ENCODE measurements at regions not wholly inside any gene's neighbourhood (a gene's known extent, or its start where the extent isn't known, plus 50 kb on each side); places are given as distances from the start of the nearest gene placed in this dataset.

DNA sequence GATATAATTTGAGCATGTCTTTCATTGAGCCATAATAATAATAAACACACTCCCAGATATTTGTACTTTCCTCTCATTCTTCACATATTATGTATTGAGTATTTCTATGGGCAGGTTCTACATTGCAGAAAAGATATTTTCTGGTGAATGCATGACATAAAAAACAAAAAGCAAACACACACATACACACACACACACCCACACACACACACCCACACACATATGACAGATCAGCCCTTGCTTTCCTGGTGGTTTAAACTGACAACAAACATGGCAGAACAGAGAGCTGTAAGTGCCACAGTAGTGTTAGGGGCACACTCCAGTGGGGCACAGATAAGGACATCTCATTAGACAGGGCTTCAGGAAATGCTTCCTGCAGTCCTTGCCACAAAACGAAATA, 123.3 kb upstream of the LSM8 start:
- no peaks in the 10 kb centered on the region for H3K36me3 Mint-ChIP-seq (ENCODE audit: insufficient read depth)
- peaks cover 4% of the 10 kb centered on the region for H3K27me3 Mint-ChIP-seq (ENCODE audit: low read depth)
- no peaks in the 10 kb centered on the region for H3K9me3 Mint-ChIP-seq
- DNase-seq (no peak), ATAC-seq (no peak)
- H3K4me1 Mint-ChIP-seq (ENCODE audit: low read depth) = no peaks in the 10 kb centered on the region
- H3K4me3 Mint-ChIP-seq = no peak overlapping the region

DNA sequence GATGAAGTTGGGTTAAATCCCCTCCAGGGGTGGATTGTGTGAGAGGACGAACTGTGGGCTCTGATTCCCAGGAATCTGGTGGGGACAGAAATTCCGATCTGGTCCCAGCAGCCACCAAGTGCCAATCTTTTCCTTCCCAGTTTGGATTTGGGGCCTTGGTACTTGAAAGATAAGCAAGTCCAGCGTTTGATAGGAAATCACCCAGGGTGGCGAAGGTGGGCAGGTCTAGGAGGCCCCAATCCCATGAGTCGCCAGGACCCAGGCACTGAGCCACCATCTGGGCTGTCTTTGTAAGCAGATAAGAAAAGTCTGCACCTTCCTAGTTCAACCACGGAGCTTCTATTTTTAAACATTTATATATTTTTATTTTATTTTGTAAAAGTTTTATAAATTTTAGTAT, 122.6 kb upstream of the LSM8 start:
- Mint-ChIP-seq H3K9me3 (no peaks in the 10 kb centered on the region), H3K27me3 (ENCODE audit: low read depth) (peaks cover 4% of the 10 kb centered on the region), H3K4me1 (ENCODE audit: low read depth) (no peaks in the 10 kb centered on the region), H3K36me3 (ENCODE audit: insufficient read depth) (no peaks in the 10 kb centered on the region), H3K4me3 (no peak overlapping the region)
- ATAC-seq = no peak
- DNase-seq = no peak

DNA sequence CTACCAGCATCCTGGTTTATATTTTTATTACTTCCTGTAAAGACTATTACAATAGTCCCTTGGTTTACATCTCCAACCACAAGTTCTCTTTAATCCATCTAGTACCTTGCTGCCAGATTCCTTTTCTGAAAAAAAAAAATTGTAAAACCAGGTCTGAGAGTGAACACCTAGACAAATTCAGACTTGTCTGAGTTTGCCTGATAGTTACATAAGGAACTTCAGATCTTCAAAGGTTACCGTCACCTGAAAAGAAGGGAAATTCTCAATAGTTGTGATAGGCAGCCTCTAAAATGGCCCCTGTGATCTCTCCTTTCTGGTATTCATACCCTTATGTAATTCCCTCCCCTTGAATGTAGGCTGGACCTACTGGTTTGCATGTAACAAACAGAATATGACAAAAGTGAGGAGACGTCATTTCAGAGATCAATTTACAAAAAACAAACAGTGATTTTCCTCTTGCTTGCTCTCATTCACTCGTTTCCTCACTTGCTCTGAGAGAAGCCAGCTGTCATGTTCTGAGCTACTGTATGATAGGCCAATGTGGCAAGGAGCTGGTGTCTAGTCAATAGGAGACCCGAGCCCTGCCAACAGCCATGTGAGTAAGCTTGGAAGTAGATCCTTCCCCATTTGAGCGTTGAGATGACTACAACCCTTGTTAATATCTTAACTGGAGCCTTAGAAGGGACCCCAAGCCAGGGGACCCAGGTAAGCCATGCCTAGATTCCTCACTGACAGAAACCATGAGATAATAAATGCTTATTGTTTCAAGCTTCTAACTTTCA, 110.9 kb upstream of the LSM8 start:
- Mint-ChIP-seq H3K4me1 (ENCODE audit: low read depth) (no peaks in the 10 kb centered on the region), H3K9me3 (no peaks in the 10 kb centered on the region), H3K27me3 (ENCODE audit: low read depth) (no peaks in the 10 kb centered on the region), H3K4me3 (no peak overlapping the region), H3K36me3 (ENCODE audit: insufficient read depth) (no peaks in the 10 kb centered on the region)
- ATAC-seq (no peak), DNase-seq (no peak)

DNA sequence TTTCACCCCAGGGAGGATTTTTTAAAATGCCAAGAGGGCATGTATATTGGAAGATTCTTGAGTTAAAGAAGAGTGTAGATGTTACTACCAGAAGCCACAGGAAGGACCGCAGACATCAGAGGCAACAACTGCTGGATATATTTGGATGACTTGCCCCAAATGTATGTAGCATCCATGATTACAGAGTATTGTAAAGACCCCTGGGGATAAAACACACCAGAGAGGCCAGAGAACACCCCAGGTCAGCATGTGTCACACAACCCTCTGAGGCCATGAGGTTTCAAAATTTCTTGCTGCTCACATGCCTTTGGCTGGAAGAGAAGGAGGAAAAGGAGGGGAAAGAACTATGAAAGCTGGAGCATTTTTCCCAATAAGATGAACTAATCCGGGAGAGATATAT, 108.0 kb upstream of the LSM8 start:
- ATAC-seq (no peak), DNase-seq (no peak)
- no peaks in the 10 kb centered on the region for H3K27me3 Mint-ChIP-seq (ENCODE audit: low read depth)
- no peak overlapping the region for H3K4me3 Mint-ChIP-seq
- peaks cover 3% of the 10 kb centered on the region for H3K4me1 Mint-ChIP-seq (ENCODE audit: low read depth)
- H3K36me3 Mint-ChIP-seq (ENCODE audit: insufficient read depth) = no peaks in the 10 kb centered on the region
- no peaks in the 10 kb centered on the region for H3K9me3 Mint-ChIP-seq

DNA sequence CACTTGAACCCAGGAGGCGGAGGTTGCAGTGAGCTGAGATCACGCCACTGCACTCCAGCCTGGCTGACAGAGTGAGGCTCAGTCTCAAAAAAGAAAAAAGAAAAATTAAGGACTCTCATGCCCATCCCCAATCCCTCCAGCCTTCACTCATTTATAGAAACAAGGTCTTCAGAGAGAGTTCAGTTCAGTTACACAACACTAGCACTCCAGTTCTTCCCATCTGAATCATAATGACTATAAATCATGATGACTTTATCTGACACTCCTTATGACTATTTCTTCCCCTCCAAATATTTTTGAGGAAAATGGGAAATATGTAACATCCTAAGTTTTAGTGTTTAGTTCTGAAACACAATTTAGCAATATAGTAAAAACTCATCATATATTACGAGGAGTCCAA, 107.4 kb upstream of the LSM8 start:
- Mint-ChIP-seq H3K4me1 (ENCODE audit: low read depth) (peaks cover 3% of the 10 kb centered on the region), H3K27me3 (ENCODE audit: low read depth) (peaks cover 2% of the 10 kb centered on the region), H3K9me3 (no peaks in the 10 kb centered on the region), H3K36me3 (ENCODE audit: insufficient read depth) (no peaks in the 10 kb centered on the region), H3K4me3 (no peak overlapping the region)
- DNase-seq = no peak
- no peak for ATAC-seq

DNA sequence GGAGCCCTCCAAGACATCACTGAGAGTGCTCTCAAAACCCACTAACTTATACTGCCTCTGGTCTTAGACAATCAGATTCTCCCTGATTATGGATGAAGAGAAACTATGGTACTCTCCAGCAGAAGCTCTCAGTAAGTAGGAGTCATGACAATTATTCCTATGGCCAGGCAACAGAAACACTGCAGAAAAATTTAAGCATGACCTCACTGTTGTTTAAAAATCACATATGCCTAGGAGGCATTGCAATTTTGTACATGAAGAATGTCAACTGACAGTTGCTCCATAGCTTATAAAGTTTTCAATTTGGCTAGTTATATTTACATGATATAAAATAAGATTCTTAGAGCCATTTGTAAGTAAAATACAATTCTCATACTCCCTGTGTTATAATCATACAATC, 105.9 kb upstream of the LSM8 start:
- DNase-seq (no peak), ATAC-seq (no peak)
- no peaks in the 10 kb centered on the region for H3K9me3 Mint-ChIP-seq
- H3K27me3 Mint-ChIP-seq (ENCODE audit: low read depth) = peaks cover 2% of the 10 kb centered on the region
- peaks cover 3% of the 10 kb centered on the region for H3K4me1 Mint-ChIP-seq (ENCODE audit: low read depth)
- H3K4me3 Mint-ChIP-seq = no peak overlapping the region
- H3K36me3 Mint-ChIP-seq (ENCODE audit: insufficient read depth) = no peaks in the 10 kb centered on the region

DNA sequence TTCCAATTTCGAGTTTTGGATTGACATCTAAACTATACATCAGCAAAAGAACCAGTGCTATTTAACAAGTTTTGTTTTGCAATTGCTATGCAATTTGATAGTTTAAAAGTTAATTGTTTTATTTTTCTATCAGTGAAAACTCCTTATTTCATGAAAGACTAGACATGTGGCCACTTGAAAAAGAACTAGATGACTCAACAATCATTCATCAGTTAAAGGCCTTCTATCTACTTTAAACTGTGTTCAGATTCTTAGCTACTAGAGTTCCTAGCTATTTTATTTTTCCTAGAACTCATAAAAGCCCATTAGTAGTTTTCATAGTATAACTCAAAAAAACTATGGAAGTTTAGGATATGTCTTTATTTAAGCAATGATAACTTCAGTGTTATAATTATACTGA, 104.6 kb upstream of the LSM8 start:
- ATAC-seq = no peak
- Mint-ChIP-seq H3K27me3 (ENCODE audit: low read depth) (peaks cover 6% of the 10 kb centered on the region), H3K4me1 (ENCODE audit: low read depth) (peaks cover 3% of the 10 kb centered on the region), H3K9me3 (no peaks in the 10 kb centered on the region), H3K4me3 (no peak overlapping the region), H3K36me3 (ENCODE audit: insufficient read depth) (no peaks in the 10 kb centered on the region)
- DNase-seq = no peak

DNA sequence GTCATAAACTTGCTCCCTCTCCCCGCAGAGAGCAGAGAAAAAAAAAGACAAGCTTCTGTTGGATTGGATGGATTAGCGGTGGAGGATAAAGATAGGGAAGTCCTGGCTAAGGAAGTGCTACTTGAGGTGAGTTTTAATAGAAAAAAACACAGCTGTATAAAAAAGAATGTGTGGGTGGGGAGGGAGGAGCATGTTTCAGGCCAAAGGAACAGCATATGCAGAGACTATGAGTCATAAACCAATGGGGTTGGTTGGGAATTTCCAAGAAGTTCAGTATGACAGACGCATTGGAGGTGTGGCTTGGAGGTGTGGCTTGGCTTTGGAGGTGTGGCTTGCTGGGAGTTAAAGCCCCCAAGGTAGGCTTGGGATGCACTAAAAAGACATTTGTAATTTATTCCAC, 103.0 kb upstream of the LSM8 start:
- Mint-ChIP-seq H3K4me1 (ENCODE audit: low read depth) (peaks cover 3% of the 10 kb centered on the region), H3K9me3 (no peaks in the 10 kb centered on the region), H3K36me3 (ENCODE audit: insufficient read depth) (no peaks in the 10 kb centered on the region), H3K4me3 (no peak overlapping the region), H3K27me3 (ENCODE audit: low read depth) (peaks cover 6% of the 10 kb centered on the region)
- ATAC-seq (peak; percentile 90 to 97), DNase-seq (no peak)

DNA sequence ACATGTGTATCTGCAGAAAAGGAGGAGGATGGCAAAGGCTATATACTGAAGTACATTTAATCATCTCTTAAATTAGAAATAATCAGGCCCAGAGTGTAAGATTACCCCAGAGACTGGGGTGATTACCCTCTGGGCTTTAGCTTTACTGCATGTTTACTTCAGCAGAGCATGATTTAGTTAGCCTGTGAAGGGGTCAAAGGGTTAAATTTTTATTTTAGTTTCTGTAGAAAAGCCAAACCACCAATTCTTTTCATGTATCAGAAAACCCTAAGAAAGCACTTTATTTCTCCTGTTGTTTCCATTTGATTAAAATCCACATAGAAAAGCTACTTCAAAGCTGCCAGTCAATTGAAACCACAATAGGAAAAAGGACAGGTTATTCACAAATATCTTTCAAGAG, 101.5 kb upstream of the LSM8 start:
- Mint-ChIP-seq H3K4me1 (ENCODE audit: low read depth) (peaks cover 3% of the 10 kb centered on the region), H3K27me3 (ENCODE audit: low read depth) (peaks cover 9% of the 10 kb centered on the region), H3K36me3 (ENCODE audit: insufficient read depth) (no peaks in the 10 kb centered on the region), H3K9me3 (peaks cover 3% of the 10 kb centered on the region), H3K4me3 (no peak overlapping the region)
- ATAC-seq = no peak
- no peak for DNase-seq

DNA sequence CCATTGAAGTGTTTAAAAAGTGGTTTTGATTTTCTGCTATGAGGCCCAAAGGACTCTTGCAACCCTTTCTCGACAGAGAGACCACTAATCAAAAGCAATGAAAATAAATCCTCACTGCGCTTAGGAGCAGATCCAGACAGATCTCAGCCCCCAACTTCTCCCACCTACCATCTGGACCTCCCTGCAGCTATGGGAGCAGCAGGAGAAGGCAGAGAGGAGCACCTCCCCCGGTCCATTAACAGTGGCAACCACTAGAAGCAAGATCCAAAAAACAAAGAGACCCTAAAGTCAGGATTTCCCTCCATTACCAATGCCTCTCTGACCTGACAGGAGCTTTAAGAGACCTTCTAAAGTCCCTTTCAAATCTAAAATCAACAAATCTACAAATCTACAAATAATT, 99.0 kb upstream of the LSM8 start:
- DNase-seq = no peak
- no peaks in the 10 kb centered on the region for H3K36me3 Mint-ChIP-seq (ENCODE audit: insufficient read depth)
- no peak overlapping the region for H3K4me3 Mint-ChIP-seq
- no peak for ATAC-seq
- H3K4me1 Mint-ChIP-seq (ENCODE audit: low read depth) = peaks cover 3% of the 10 kb centered on the region
- peaks cover 11% of the 10 kb centered on the region for H3K27me3 Mint-ChIP-seq (ENCODE audit: low read depth)
- peaks cover 5% of the 10 kb centered on the region for H3K9me3 Mint-ChIP-seq

DNA sequence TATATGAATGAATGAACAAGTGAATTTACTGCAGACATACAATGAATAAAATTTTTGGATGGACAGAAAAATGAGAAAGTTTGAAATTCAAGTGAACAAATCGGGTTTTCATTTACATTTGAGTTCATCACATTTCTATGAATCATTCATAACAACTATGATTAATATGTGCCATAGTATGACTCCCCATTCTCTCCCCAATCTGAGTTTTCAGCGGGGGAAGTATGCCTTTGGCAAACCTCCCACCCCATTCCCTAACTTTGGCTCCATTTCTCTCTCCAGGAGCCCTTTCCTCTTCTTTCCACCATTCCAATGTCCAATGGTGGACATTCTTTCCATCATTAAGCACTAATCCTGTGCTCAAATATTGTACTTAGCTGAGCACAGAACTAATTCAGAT, 96.8 kb upstream of the LSM8 start:
- Mint-ChIP-seq H3K36me3 (ENCODE audit: insufficient read depth) (no peaks in the 10 kb centered on the region), H3K4me3 (no peak overlapping the region), H3K27me3 (ENCODE audit: low read depth) (peaks cover 9% of the 10 kb centered on the region), H3K9me3 (peaks cover 5% of the 10 kb centered on the region), H3K4me1 (ENCODE audit: low read depth) (no peaks in the 10 kb centered on the region)
- ATAC-seq (no peak), DNase-seq (no peak)

DNA sequence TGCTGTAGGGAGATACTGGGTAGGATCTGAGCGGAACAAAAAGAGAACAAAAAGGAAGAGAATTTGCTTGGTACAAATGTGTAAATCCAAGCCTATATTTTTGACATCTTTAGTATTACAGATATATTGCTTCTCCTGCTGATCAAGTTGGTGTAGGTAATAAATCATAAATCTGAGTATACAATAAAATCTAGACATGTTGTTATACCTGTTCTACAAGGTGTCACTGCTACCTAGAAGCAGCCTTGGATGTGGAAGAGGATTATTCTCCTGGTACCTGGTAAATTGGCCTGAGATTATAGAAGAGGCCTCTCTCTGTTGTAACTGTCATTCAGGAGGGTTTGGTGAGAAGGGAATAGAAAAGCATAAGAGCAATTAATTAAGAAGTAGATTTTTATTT, 89.9 kb upstream of the LSM8 start:
- no peak overlapping the region for H3K4me3 Mint-ChIP-seq
- H3K4me1 Mint-ChIP-seq (ENCODE audit: low read depth) = no peaks in the 10 kb centered on the region
- H3K36me3 Mint-ChIP-seq (ENCODE audit: insufficient read depth) = no peaks in the 10 kb centered on the region
- DNase-seq = no peak
- no peaks in the 10 kb centered on the region for H3K9me3 Mint-ChIP-seq
- no peaks in the 10 kb centered on the region for H3K27me3 Mint-ChIP-seq (ENCODE audit: low read depth)
- ATAC-seq = no peak

DNA sequence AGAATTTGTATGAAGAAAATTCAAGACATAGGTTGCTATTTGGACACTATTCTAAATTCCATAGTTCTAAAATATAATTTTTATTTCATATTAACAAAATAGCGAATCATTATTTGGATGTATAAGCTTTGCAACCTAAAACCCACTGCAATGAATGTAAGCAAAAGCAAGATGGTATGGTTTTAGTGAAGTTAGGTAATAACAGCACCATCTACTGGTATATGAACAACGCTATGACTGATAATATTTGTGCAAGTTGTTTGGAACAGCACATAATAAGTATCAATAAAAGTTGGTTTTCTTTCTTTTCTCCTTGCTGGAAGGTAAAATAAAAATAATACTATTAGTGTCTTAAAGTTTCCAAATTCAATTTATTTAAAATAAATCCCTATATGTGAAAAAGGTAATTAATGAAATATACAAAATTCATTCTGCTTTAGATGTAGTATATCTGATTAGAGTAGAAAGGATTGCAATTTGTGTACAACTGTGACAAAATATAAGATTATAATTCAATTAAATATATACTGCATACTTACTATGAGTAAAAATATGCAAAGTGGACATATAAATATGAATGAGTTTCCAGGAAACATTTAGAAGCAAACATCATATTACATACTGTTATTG, 79.0 kb upstream of the LSM8 start:
- no peak overlapping the region for H3K4me3 Mint-ChIP-seq
- no peaks in the 10 kb centered on the region for H3K4me1 Mint-ChIP-seq (ENCODE audit: low read depth)
- H3K36me3 Mint-ChIP-seq (ENCODE audit: insufficient read depth) = no peaks in the 10 kb centered on the region
- no peak for DNase-seq
- H3K27me3 Mint-ChIP-seq (ENCODE audit: low read depth) = peaks cover 2% of the 10 kb centered on the region
- no peaks in the 10 kb centered on the region for H3K9me3 Mint-ChIP-seq
- no peak for ATAC-seq

DNA sequence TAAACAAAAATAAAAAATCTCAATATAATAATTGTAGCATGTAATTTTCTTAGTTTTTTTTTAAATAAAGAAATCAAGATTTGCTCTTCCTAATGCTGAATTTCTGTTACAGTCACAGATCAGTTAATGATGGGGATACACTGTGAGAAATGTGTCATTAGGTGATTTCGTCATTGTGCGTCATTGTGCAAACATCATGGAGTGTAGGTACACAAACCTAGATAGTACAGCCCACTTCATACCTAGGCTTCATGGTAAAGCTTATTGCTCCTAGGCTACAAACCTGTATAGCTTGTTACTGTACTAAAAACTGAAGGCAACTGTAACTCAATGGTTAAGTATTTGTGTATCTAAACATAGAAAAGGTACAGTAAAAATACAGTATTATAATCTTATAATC, 74.4 kb upstream of the LSM8 start:
- Mint-ChIP-seq H3K4me1 (ENCODE audit: low read depth) (no peaks in the 10 kb centered on the region), H3K4me3 (no peak overlapping the region), H3K36me3 (ENCODE audit: insufficient read depth) (no peaks in the 10 kb centered on the region), H3K9me3 (peaks cover 3% of the 10 kb centered on the region), H3K27me3 (ENCODE audit: low read depth) (no peaks in the 10 kb centered on the region)
- ATAC-seq (no peak), DNase-seq (no peak)

DNA sequence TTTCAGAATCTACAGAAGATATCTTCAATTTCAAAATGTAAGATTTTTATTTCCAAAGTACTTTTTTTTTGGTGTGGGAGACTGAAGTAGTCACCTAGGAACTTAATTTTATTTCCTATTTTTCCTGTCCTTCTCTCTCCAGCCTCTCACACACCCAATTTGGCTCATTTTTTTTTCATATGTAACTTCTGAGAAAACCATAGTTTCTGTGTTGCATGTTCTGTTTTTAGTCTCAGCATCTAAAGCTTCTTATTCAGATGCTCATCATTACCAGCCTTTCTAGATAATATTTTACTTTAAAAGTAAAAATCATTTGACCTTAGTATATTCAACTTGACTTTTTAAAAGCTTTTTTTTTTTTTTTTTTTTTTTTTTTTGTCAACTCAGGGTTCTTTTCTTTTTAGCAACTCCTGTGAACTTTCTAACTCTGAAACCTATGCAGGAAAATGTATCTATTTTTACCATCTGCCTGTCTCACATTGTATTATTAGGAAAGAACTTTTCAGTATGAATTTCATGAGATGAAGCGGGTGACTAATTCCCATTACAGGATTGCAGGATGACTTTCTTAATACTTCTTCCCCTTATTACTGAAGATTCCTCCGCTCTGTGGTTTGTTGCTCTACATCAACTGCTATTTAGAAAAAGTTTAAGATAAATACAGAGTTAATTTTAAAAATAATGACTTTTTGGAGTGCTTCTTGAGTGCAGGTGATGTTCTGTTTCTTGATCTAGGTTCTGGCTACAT, 73.6 kb upstream of the LSM8 start:
- DNase-seq (no peak), ATAC-seq (no peak)
- Mint-ChIP-seq H3K4me3 (no peak overlapping the region), H3K36me3 (ENCODE audit: insufficient read depth) (no peaks in the 10 kb centered on the region), H3K9me3 (peaks cover 3% of the 10 kb centered on the region), H3K27me3 (ENCODE audit: low read depth) (no peaks in the 10 kb centered on the region), H3K4me1 (ENCODE audit: low read depth) (no peaks in the 10 kb centered on the region)
